HG02763 (cell line): ENCODE measurements at regions not wholly inside any gene's neighbourhood (a gene's known extent, or its start where the extent isn't known, plus 50 kb on each side); places are given as distances from the start of the nearest gene placed in this dataset.

Source experiments
- ATAC-seq: cut with Tn5 transposase; IDR thresholded peaks from one replicate; pipeline ENCODE4 v1.9.1; 2021; ENCODE audit warnings: mild to moderate bottlenecking, moderate library complexity; ENCODE audit not compliant: unreplicated experiment

- ATAC-seq, result no peak
These were observed 135.0 kb downstream of the ZC3H11B start for GRCh38 chr1:219477861-219478260.

GRCh38 chr1:219476716-219477115 lies 136.2 kb downstream of the ZC3H11B start:
- ATAC-seq, result peak; percentile 31

DNA sequence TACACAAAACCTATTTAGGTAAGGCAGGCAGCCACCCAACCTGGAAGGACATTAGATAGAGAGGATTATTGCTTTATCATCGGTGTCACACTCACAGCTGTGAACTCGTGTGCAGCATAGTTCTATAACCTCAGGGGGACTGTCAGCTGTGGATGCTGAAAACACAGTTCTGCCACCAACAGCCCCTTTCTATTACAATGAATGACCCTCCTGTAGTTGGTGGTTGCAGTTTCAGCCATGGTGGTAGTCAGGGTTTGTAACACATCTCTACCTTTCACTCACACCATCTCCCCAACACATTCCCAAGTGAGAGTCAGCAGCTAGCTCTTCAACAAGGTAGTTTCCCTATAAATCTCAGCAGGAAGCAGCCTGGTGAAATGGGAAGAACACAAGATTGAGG lies 136.8 kb downstream of the ZC3H11B start:
- peak; percentile 91 for ATAC-seq

GRCh38 chr1:219472596-219472995 lies 140.3 kb downstream of the ZC3H11B start:
- no peak for ATAC-seq

GRCh38 chr1:219467524-219467923 lies 145.4 kb downstream of the ZC3H11B start:
- no peak for ATAC-seq

- ATAC-seq, result no peak
These were observed 146.1 kb downstream of the ZC3H11B start for GRCh38 chr1:219466766-219467165.

DNA sequence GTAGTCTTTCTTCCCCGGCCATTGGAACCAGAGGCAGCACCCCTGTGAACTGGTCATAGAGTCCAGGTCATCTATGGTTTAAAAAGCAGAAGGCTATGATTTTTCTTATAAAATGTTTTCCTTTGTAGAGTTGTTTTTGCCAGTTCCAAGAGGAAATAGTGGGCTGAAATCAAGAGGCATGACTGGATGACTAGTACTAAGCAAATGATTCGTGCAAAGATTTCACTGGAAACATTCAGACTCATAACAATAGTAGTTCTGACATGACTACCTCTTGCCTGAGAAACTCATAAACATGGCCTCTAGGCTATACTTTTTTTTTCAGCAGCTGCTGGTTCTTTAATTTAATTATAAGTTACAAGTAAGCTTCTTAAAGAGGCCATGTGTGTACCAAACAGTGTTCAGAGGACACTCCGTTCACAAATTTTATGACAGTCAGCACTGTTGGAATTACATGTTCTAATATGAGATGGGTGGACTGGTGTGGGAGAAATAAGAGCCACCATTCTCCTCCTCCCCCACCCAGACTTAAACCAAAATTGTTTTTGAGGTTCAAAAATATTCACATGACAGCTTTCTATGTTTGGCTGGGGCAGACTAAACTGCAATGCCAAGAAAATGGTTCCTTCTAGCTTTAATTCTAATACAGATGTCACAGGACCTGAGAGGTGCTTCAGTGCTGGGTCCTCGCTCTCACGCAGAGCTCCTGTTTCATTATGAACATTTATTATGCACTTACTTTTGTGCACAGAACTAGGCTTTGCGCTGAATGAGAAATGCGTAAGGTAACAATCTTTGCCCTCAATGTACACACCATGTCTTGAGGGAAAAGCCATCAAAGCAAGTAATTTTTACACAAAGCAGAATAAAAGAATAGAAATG lies 147.5 kb downstream of the ZC3H11B start:
- peak; percentile 43 for ATAC-seq

DNA sequence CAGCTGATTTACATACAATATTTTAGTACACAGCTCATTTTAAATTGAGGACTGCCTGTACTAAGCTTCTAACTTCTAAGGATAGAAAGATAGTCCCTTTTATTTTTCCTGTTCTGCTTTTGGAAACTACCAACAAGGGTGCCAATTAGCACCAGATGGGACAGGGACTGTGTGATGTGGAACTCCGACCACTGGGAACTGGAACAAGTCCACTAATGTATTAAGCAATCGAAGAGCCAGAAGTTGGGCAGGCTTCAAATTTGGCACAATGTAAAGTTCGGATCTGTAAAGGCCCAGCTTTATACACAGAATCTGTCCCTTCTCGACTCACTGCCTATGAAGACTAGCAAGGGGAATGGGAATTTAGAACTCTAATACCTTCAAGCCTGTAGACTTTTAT lies 149.3 kb downstream of the ZC3H11B start:
- no peak for ATAC-seq

GRCh38 chr1:219461981-219462400 lies 150.9 kb downstream of the ZC3H11B start:
- no peak for ATAC-seq

- peak; percentile 71 for ATAC-seq
These were observed 151.7 kb downstream of the ZC3H11B start for GRCh38 chr1:219460896-219461815.

DNA sequence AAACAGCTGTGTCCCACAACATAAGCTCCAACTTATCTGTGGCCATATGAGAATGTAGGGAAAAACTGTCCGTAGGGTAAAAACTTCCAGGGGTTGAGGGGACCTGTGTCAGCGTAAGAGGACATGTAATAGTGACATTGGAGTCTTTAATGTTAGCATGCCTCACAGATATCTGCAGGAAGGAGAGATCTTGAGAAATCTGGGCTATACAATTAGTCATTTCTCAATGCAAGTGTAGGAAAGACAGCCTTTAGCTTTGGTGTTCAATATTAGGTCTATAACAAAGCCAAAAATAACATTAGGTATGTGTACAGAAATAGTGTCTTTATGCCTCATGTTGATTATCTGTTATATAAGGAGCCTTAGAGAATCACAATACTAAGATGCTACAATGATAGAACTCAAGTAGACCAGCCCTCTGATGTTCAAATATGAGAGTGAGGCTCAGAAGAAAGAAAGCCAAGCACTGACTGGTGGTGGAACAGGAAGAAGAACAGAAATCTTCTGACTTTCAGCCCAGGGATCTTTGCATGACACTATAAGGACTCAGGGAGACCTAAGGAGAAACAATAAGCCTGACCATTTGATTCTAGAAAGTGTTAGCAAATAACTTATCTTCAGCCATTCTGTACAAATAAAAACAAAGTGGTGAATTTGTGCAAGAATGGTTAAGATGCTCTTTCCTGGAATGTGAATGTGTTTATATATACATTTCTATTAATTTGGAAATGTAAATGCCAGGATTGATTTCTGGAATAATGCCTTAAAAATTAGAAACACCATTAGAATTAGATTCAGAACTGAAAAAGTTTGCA lies 152.6 kb downstream of the ZC3H11B start:
- no peak for ATAC-seq

DNA sequence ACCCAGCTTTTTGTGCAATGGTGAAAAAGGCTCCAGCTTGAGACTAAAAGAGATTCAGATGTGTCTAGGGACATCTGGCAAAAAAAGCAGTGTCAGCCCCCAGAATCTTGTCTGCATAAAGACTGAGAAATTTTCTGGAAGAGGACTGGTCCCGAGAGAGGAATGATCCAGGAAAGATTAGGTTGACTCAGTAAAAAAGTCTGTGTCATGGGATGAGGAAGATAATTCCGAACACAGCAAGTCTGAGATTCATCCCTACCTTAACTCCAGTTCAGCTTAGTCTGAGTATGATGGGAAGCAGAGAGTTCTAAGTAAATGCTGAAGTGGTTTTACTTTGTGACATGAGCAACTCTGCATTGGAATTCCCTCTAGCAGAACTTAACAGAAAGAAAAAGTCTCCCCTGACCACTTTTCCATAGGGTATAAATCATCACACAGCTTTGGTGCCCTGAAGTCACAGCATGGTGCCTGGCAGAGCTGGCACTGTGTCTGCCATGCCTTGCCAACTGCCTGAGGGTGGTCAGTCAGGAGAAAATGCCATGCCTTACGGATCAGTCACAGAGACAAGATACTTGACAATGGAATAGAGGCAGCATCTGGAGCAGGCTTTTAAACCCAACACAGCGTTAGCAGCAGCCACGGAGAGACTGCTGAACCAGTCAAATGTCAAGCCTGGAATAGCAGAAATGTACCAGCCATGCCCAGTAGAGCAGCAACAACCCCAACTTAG lies 153.4 kb downstream of the ZC3H11B start:
- no peak for ATAC-seq

DNA sequence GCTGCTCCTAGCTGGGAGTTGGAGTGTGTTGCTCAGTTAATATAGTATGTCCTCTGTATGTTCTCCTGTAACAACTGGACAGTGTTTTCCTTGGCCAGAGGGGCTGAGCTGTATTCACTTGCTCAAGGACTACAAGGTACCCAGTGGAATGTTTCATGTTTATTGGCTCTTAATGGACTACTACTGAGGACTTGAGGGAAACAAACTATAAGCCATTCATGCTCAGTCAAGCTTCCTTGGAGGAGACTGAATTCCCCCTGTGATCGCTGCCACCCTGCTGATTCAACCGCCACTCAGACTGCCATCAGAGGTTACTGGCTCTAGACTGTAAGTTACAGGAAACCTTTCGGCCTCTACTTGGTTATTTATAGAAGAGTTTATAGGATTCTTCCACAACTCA lies 166.6 kb downstream of the ZC3H11B start:
- no peak for ATAC-seq

DNA sequence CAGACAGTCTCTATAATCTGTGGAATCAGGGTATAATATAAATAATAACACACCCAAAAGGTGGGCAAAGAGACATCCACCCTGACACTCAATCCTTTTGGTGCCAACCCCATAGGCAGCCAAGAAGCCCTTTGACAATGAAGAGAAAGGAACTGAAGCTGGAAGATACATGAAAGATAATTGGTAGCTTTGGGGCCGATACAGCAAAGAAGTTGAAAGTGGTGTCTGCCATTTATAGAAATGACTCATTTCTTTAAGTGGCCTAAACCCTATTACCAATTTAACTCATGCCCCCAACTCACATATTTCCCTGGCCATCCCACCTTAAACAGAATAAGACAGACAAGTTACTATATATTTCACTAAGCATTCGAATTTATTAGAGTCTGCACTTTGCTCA lies 167.0 kb downstream of the ZC3H11B start:
- no peak for ATAC-seq

DNA sequence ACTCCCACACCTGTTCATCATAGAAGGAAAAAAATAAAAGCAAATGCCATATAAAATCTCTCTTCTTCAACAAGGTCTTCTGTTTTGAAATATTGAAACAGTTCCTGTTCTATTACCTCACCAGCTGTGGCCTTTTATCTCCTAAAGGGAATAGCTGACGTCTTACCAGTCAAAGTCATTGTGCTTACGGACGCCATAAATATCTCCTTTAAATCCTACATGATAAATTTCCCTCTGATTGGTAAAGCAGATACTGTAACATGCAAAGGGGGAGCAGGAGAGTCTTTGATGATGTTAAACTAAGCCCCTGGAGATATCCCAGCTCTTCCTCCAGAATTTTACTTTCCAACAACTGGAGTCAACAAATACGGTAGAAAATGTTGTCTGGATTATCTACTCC lies 168.4 kb downstream of the ZC3H11B start:
- no peak for ATAC-seq

DNA sequence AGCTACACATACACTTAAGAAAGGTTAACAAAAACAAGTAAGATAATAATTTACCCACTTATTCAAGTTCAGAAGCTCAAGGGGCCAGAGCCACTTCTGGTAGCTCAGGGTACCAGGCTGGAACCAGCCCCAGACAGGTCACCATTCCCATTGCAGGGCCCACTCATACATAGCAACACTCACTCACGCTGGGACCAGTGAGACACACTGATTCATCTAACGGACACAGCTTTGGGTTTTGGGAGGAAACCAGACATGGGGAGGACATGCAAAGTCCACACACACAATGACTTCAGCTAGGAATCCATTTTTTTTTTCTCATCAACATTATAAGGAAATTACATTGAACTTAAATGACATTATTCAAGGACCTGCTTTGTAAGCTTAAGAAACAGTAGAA lies 169.1 kb downstream of the ZC3H11B start:
- no peak for ATAC-seq

- ATAC-seq, result no peak
These were observed 170.3 kb downstream of the ZC3H11B start for GRCh38 chr1:219442611-219443061.

DNA sequence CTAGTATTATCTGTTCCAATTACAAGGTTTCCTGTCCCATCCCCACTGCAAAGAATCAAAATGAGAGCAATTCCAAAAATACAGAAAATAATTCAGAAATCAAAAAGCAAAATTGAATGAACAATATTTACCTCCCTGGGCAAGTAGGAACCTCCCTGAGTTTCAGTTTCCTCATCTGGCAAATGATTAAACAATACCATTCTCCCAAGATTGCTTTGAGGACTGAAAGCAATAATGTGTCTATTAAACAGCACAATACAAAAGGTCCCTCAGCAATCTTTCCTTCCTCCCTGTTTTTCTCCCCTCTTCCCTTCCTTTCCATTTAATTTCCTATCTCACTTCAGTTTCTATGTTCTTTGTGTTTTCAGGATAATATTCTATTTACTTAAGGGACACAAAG lies 171.0 kb downstream of the ZC3H11B start:
- no peak for ATAC-seq

- ATAC-seq, result no peak
These were observed 173.5 kb downstream of the ZC3H11B start for GRCh38 chr1:219439376-219439775.

DNA sequence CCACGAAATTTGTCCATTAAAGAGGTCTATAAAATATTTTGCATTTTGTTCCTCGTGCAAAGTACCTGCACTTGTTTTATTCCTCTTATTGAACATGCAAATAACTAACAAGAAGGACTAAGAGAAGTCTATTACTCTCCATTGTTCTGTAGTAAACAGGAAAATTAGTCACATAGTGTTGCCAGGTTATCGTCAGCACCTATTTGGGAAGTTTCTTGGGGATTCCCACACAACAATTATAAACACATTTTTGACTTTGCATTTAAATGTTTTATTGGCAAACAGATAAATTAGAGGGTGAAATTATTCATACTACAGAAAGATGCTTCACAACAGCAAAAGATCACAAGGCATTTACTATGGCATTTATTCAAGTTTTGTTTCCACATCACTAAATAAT lies 174.5 kb downstream of the ZC3H11B start:
- no peak for ATAC-seq
